ENCODE measurements at regions not wholly inside any gene's neighbourhood (a gene's known extent, or its start where the extent isn't known, plus 50 kb on each side); places are given as distances from the start of the nearest gene placed in this dataset.
"Not testable (repeated sequence)": the region's sequence is repeated elsewhere in the genome, so short reads cannot be mapped to it uniquely, and the experiment has no call there.

DNA sequence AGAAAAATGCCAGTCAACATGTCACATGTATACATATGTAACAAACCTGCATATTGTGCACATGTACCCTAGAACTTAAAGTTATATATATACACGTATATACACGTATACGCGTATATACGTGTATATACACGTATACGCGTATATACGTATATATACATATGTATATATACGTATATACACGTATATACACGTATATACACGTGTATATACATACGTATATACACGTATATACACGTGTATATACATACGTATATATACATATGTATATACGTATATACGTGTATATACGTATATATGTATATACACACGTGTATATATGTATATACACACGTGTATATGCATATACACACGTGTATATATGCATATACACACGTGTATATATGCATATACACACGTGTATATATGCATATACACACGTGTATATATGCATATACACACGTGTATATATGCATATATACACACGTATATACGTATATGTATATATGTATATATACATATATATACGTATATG lies 62.8 kb upstream of the PRKD1 start:
- H4K20me1 ChIP-seq (ENCODE audit: control insufficient read depth, insufficient read depth); H3K27ac ChIP-seq (ENCODE audit: control insufficient read depth, insufficient read depth); H3K4me1 ChIP-seq (ENCODE audit: control insufficient read depth, insufficient read depth, low read length); FAIRE-seq; in situ Hi-C loops (cut with MboI); ATAC-seq; H3K4me2 ChIP-seq (ENCODE audit: control insufficient read depth, insufficient read depth); H3K9me3 ChIP-seq (replicated peaks; ENCODE audit: control insufficient read depth, insufficient read depth, low read length); H3K79me2 ChIP-seq (ENCODE audit: control insufficient read depth, insufficient read depth, low read length); H3K27me3 ChIP-seq (replicated peaks in 1 of 2; ENCODE audit: control insufficient read depth in 2 of 2, insufficient read depth in 2 of 2, low read length in 1 of 2); H3K36me3 ChIP-seq (ENCODE audit: control insufficient read depth in 2 of 2, insufficient read depth in 2 of 2, low read length in 1 of 2); H2AFZ ChIP-seq (ENCODE audit: control insufficient read depth, low read depth, low read length); H3K4me3 ChIP-seq; POLR2A ChIA-PET; DNase-seq (ENCODE audit: low read depth, low spot score); RAD21 ChIA-PET (ENCODE audit: unreplicated experiment); intact Hi-C loops (cut with micrococcal nuclease; ENCODE audit: unreplicated experiment); CTCF ChIA-PET; BruUV-seq (replicated peaks); H3K9ac ChIP-seq (ENCODE audit: control insufficient read depth, insufficient read depth, low read length); SMC1A ChIA-PET (ENCODE audit: uncharacterized antibody, unreplicated experiment): not testable (repeated sequence)
- WGBS (ENCODE audit: insufficient coverage, insufficient replicate concordance, low lambda C conversion rate, missing lambda C conversion rate) = 69% methylated on average over 24 of the region's 30 CpGs

DNA sequence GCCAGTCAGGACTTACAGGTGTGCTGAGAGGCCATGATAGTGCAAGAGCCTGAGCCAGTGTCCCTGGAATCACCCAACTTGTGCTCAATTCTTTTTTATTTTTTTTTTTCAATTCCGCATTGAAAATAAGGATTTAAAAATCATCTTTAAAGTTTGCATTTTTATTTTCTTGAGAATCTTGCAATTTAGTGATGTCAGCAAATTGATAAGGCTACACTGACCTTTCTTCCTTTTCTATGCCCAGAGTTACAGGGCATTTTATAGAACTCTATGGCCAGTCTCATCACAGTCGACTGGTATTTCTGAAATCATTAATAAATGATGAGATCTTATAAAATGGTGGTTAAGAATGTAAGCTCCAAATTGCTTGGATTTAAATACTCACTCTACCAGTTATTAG lies 63.3 kb upstream of the PRKD1 start:
- ATAC-seq = no peak
- POLR2A ChIA-PET = no interaction called here

More for the DNA sequence above, 63.3 kb upstream of the PRKD1 start:
- intact Hi-C loops (cut with micrococcal nuclease; ENCODE audit: unreplicated experiment) (no loop called here), in situ Hi-C loops (cut with MboI) (no loop called here)
- Histone ChIP-seq H3K27ac (ENCODE audit: control insufficient read depth, insufficient read depth) (no peak overlapping the region), H3K9me3 (replicated peaks; ENCODE audit: control insufficient read depth, insufficient read depth, low read length) (no peaks in the 10 kb centered on the region; the same call in 2 of the 3 replicates), H3K27me3 (replicated peaks in 1 of 2; ENCODE audit: control insufficient read depth in 2 of 2, insufficient read depth in 2 of 2, low read length in 1 of 2) (no peaks in the 10 kb centered on the region), H2AFZ (ENCODE audit: control insufficient read depth, low read depth, low read length) (no peak overlapping the region), H3K4me3 (no peak overlapping the region), H3K9ac (ENCODE audit: control insufficient read depth, insufficient read depth, low read length) (no peak overlapping the region), H3K36me3 (ENCODE audit: control insufficient read depth in 2 of 2, insufficient read depth in 2 of 2, low read length in 1 of 2) (no peaks in the 10 kb centered on the region), H4K20me1 (ENCODE audit: control insufficient read depth, insufficient read depth) (no peaks in the 10 kb centered on the region), H3K4me1 (ENCODE audit: control insufficient read depth, insufficient read depth, low read length) (no peaks in the 10 kb centered on the region), H3K4me2 (ENCODE audit: control insufficient read depth, insufficient read depth) (no peak overlapping the region), H3K79me2 (ENCODE audit: control insufficient read depth, insufficient read depth, low read length) (no peaks in the 10 kb centered on the region)
- FAIRE-seq (no peak), DNase-seq (ENCODE audit: low read depth, low spot score) (no peak)
- 56% methylated on average over 2 of the region's 2 CpGs for WGBS (ENCODE audit: insufficient coverage, insufficient replicate concordance, low lambda C conversion rate, missing lambda C conversion rate)
- SMC1A ChIA-PET (ENCODE audit: uncharacterized antibody, unreplicated experiment) = no interaction called here
- RAD21 ChIA-PET (ENCODE audit: unreplicated experiment) = no interaction called here
- TF ChIP-seq FOXM1 (IDR thresholded peaks at IDR 0.05; ENCODE audit: low read depth, low read length) = no peak
- TF ChIP-seq BRCA1 (IDR thresholded peaks at IDR 0.05; ENCODE audit: low read depth, low read length) = no peak
- TF ChIP-seq IKZF2 (IDR thresholded peaks at IDR 0.05) = no peak
- TF ChIP-seq IRF3 (IDR thresholded peaks at IDR 0.05) = no peak
- TF ChIP-seq SMARCA5 (IDR thresholded peaks at IDR 0.05) = no peak
- TF ChIP-seq ZNF217 (IDR thresholded peaks at IDR 0.05) = no peak
- no peak for TF ChIP-seq JUND (IDR thresholded peaks at IDR 0.05; ENCODE audit: low read depth, low read length)
- no peak for TF ChIP-seq EZH2 (IDR thresholded peaks at IDR 0.05; ENCODE audit: borderline replicate concordance, control insufficient read depth, low read depth, low read length)
- no peak for TF ChIP-seq MTA3 (IDR thresholded peaks at IDR 0.05; ENCODE audit: borderline replicate concordance, low read length)
- no peak for TF ChIP-seq MEF2A (IDR thresholded peaks at IDR 0.05; ENCODE audit: insufficient read depth, low read depth, low read length)
- CTCF ChIA-PET = no interaction called here
- no TSS peak for BruUV-seq (replicated peaks)

All from GM12878 (cell line).